Chondrocyte (in vitro differentiated cells): ENCODE measurements at regions not wholly inside any gene's neighbourhood (a gene's known extent, or its start where the extent isn't known, plus 50 kb on each side); places are given as distances from the start of the nearest gene placed in this dataset.
"Not testable (repeated sequence)": the region's sequence is repeated elsewhere in the genome, so short reads cannot be mapped to it uniquely, and the experiment has no call there.

ENCODE experiments used
- DNase-seq: peaks from one replicate; pipeline ENCODE4 v3.0.0; 2021; ENCODE audit warnings: mixed read lengths, low spot score
- H3K27ac Mint-ChIP-seq: one replicate; pipeline ENCODE4 v1.8.0; 2021; ENCODE audit warnings: mild to moderate bottlenecking, moderate library complexity, mixed read lengths; ENCODE audit not compliant: unreplicated experiment
- H3K27me3 Mint-ChIP-seq: 2 replicates; pipeline ENCODE4 v1.8.0; 2021; ENCODE audit warnings: low read depth, mixed read lengths
- H3K36me3 Mint-ChIP-seq: 2 replicates; pipeline ENCODE4 v1.8.0; 2021; ENCODE audit warnings: low read depth, mixed read lengths
- H3K4me1 Mint-ChIP-seq: 2 replicates; pipeline ENCODE4 v1.8.0; 2021; ENCODE audit warnings: low read depth, mild to moderate bottlenecking, mixed read lengths
- H3K4me3 Mint-ChIP-seq: one replicate; pipeline ENCODE4 v1.8.0; 2021; ENCODE audit warnings: mild to moderate bottlenecking, moderate library complexity, mixed read lengths; ENCODE audit not compliant: unreplicated experiment
- H3K9me3 Mint-ChIP-seq: 2 replicates; pipeline ENCODE4 v1.8.0; 2021; ENCODE audit warnings: low read depth, mixed read lengths

DNA sequence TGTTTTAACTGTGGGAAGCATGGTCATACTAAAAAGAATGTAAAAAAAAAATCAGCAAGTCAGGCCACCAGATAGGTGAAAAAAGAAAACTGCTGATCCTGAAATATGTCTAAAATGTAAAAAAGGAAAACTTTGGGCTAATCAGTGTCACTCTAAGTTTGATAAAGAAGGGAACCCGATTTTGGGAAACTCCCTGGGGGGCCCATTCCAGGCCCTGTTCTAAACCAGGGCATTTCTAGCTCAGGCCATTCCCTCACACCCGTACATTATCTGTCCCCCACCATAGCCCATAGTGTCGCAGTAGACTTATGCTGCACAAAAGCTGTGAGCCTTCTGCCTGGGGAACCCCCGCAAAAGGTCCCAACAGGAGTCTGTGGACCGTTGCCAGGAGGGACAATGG is 1219.1 kb upstream of the TPTE start:
- not testable (repeated sequence) for H3K4me3 Mint-ChIP-seq, H3K4me1 Mint-ChIP-seq, H3K36me3 Mint-ChIP-seq, H3K9me3 Mint-ChIP-seq, H3K27me3 Mint-ChIP-seq, H3K27ac Mint-ChIP-seq
- peak; percentile 20 for DNase-seq
